CD14-positive monocyte (primary cell): ENCODE measurements at regions not wholly inside any gene's neighbourhood (a gene's known extent, or its start where the extent isn't known, plus 50 kb on each side); places are given as distances from the start of the nearest gene placed in this dataset.

Experiments
- DNase-seq, 3 donors: peaks; one replicate each; pipeline ENCODE4 v3.0.0-alpha.2; 2011 to 2022
- H2AFZ ChIP-seq: 2 replicates; pipeline ENCODE4 v1.6.0; 2012; ENCODE audit warnings: mild to moderate bottlenecking, low read depth, low read length, inconsistent platforms; ENCODE audit not compliant: insufficient read depth, poor library complexity, severe bottlenecking
- H3K27ac ChIP-seq, 2 donors: 1 replicate in 1 of 2; 2 replicates in 1 of 2; pipeline ENCODE4 v1.5.1; 2012 to 2013; ENCODE audit warnings: low read length in 2 of 2, control low read depth in 1 of 2, inconsistent platforms in 1 of 2, low read depth in 1 of 2, mild to moderate bottlenecking in 1 of 2
- H3K27me3 ChIP-seq, 2 donors: one replicate each; pipeline versions ENCODE4 v1.6.0 to v1.6.1; 2011 to 2013; ENCODE audit warnings: low read length in 2 of 2; ENCODE audit not compliant: control insufficient read depth in 2 of 2, insufficient read depth in 2 of 2
- H3K36me3 ChIP-seq, 2 donors: replicated peaks in 1 of 2; 1 replicate in 1 of 2; 2 replicates in 1 of 2; pipeline versions ENCODE4 v1.5.1 to v1.6.1; 2012 to 2013; ENCODE audit warnings: low read length in 2 of 2, control low read depth in 1 of 2, inconsistent platforms in 1 of 2, mild to moderate bottlenecking in 1 of 2; ENCODE audit not compliant: insufficient read depth in 2 of 2, control insufficient read depth in 1 of 2
- H3K4me1 ChIP-seq, 2 donors: 1 replicate in 1 of 2; 2 replicates in 1 of 2; pipeline versions ENCODE4 v1.5.1 to v1.6.1; 2012 to 2013; ENCODE audit warnings: low read length in 2 of 2, control low read depth in 1 of 2, inconsistent platforms in 1 of 2, mild to moderate bottlenecking in 1 of 2, moderate library complexity in 1 of 2; ENCODE audit not compliant: insufficient read depth in 2 of 2, control insufficient read depth in 1 of 2
- H3K4me2 ChIP-seq: replicated peaks from 2 replicates; pipeline ENCODE3; 2012; ENCODE audit warnings: low read length, moderate library complexity, mild to moderate bottlenecking; ENCODE audit not compliant: poor library complexity, severe bottlenecking; ENCODE audit errors: extremely low read depth
- H3K4me3 ChIP-seq, 3 experiments: fragments of 200-600 bp in 1 of 3; sonication (generic) in 1 of 3; replicated peaks in 1 of 3; 1 replicate in 2 of 3; 2 replicates in 1 of 3; pipeline ENCODE4 v1.5.1; 2011 to 2013; ENCODE audit warnings: low read length in 3 of 3, mild to moderate bottlenecking in 3 of 3, control low read depth in 2 of 3, low read depth in 2 of 3, inconsistent platforms in 1 of 3, moderate library complexity in 1 of 3
- H3K79me2 ChIP-seq: 2 replicates; pipeline ENCODE4 v1.6.0; 2012; ENCODE audit warnings: mild to moderate bottlenecking, control low read depth, inconsistent platforms, low read length, moderate library complexity; ENCODE audit not compliant: insufficient read depth
- H3K9ac ChIP-seq: 2 replicates; pipeline ENCODE4 v1.6.0; 2017; ENCODE audit warnings: low read length, mild to moderate bottlenecking; ENCODE audit not compliant: insufficient read depth, poor library complexity, severe bottlenecking
- H3K9me3 ChIP-seq, 2 donors: replicated peaks in 1 of 2; 1 replicate in 1 of 2; 2 replicates in 1 of 2; pipeline versions ENCODE4 v1.5.1 to v1.6.1; 2012 to 2013; ENCODE audit warnings: low read length in 2 of 2, control low read depth in 1 of 2; ENCODE audit not compliant: control insufficient read depth in 1 of 2, insufficient read depth in 1 of 2
- H4K20me1 ChIP-seq: 2 replicates; pipeline ENCODE4 v1.6.0; 2012; ENCODE audit warnings: mild to moderate bottlenecking, low read length, control low read depth, moderate library complexity; ENCODE audit not compliant: insufficient read depth
- H3K27ac Mint-ChIP-seq, 7 donors: one replicate each; pipeline ENCODE4 v1.8.0; 2020; ENCODE audit warnings: mild to moderate bottlenecking in 7 of 7, mixed read lengths in 7 of 7, moderate library complexity in 6 of 7, inconsistent platforms in 2 of 7
- H3K27me3 Mint-ChIP-seq, 3 donors: one replicate each; pipeline ENCODE4 v1.8.0; 2021 to 2022; ENCODE audit warnings: low read depth in 3 of 3, mild to moderate bottlenecking in 3 of 3, mixed read lengths in 3 of 3, moderate library complexity in 3 of 3, inconsistent platforms in 1 of 3
- H3K36me3 Mint-ChIP-seq, 2 donors: one replicate each; pipeline ENCODE4 v1.8.0; 2020; ENCODE audit warnings: mixed read lengths in 2 of 2, inconsistent platforms in 1 of 2, mild to moderate bottlenecking in 1 of 2
- H3K4me1 Mint-ChIP-seq: one replicate; pipeline ENCODE4 v1.8.0; 2020; ENCODE audit warnings: mild to moderate bottlenecking, mixed read lengths
- H3K4me3 Mint-ChIP-seq, 2 donors: one replicate each; pipeline ENCODE4 v1.8.0; 2020; ENCODE audit warnings: mild to moderate bottlenecking in 2 of 2, mixed read lengths in 2 of 2, moderate library complexity in 1 of 2
- H3K9me3 Mint-ChIP-seq, 7 donors: one replicate each; pipeline ENCODE4 v1.8.0; 2020 to 2022; ENCODE audit warnings: mixed read lengths in 7 of 7, mild to moderate bottlenecking in 6 of 7, moderate library complexity in 6 of 7, inconsistent platforms in 2 of 7
- CTCF ChIP-seq: fragments of 200-600 bp; IDR thresholded peaks from one replicate; pipeline ENCODE4 v1.8.0; 2022; ENCODE audit warnings: antibody characterized with exemption, mild to moderate bottlenecking
- WGBS: methylation state at CpG from one replicate; pipeline ENCODE4 v1.1.5; 2013; ENCODE audit warnings: missing lambda C conversion rate; ENCODE audit not compliant: insufficient coverage; 5-methylcytosine and 5-hydroxymethylcytosine counted together
- intact Hi-C, 2 donors: fragments of 100-400 bp; cut with micrococcal nuclease; formaldehyde crosslinking; loops; one replicate each; pipeline versions ENCODE4 v1.15.0 to v1.15.1; 2023

- Histone ChIP-seq H3K9me3 (no peaks in the 10 kb centered on the region), H3K9ac (no peak overlapping the region), H3K79me2 (no peaks in the 10 kb centered on the region), H3K4me3 (no peak overlapping the region), H3K27me3 (peaks cover 0 to 2% of the 10 kb centered on the region in 2 donors), H2AFZ (no peak overlapping the region), H3K27ac (no peak overlapping the region), H3K36me3 (no peaks in the 10 kb centered on the region), H3K4me1 (no peaks in the 10 kb centered on the region), H3K4me2 (no peak overlapping the region), H4K20me1 (no peaks in the 10 kb centered on the region)
- H3K27ac Mint-ChIP-seq, result no peak overlapping the region
- no peak for DNase-seq
- H3K4me3 Mint-ChIP-seq, result no peak overlapping the region
- H3K4me1 Mint-ChIP-seq, result no peaks in the 10 kb centered on the region
- H3K27me3 Mint-ChIP-seq, result peaks cover 4 to 11% (median 9%) of the 10 kb centered on the region in 3 donors
- H3K36me3 Mint-ChIP-seq, result no peaks in the 10 kb centered on the region
- peaks cover 0 to 4% (median 1%) of the 10 kb centered on the region in 7 donors for H3K9me3 Mint-ChIP-seq
- intact Hi-C loops, result no loop called here
- WGBS, result 97% methylated on average over 3 of the region's 4 CpGs
- no peak for TF ChIP-seq CTCF
Measured at GRCh38 chr14:61932974-61933373, 170.8 kb downstream of the SNAPC1 start.

GRCh38 chr14:61934385-61934784 lies 172.2 kb downstream of the SNAPC1 start:
- H3K27ac Mint-ChIP-seq, result no peak overlapping the region
- TF ChIP-seq CTCF, result no peak
- peaks cover 7 to 11% (median 9%) of the 10 kb centered on the region in 3 donors for H3K27me3 Mint-ChIP-seq
- Histone ChIP-seq H4K20me1 (no peaks in the 10 kb centered on the region), H3K4me2 (no peak overlapping the region), H3K4me1 (no peaks in the 10 kb centered on the region), H2AFZ (no peak overlapping the region), H3K27me3 (peaks cover 0 to 2% of the 10 kb centered on the region in 2 donors), H3K9ac (no peak overlapping the region), H3K79me2 (no peaks in the 10 kb centered on the region), H3K36me3 (no peaks in the 10 kb centered on the region), H3K9me3 (no peaks in the 10 kb centered on the region), H3K27ac (no peak overlapping the region), H3K4me3 (no peak overlapping the region)
- DNase-seq, result no peak
- H3K4me3 Mint-ChIP-seq, result no peak overlapping the region
- WGBS, result 10% methylated on average over 2 of the region's 3 CpGs
- no peaks in the 10 kb centered on the region for H3K4me1 Mint-ChIP-seq
- H3K36me3 Mint-ChIP-seq, result no peaks in the 10 kb centered on the region
- intact Hi-C loops, result no loop called here
- H3K9me3 Mint-ChIP-seq, result peaks cover 0 to 4% (median 1%) of the 10 kb centered on the region in 7 donors
